WTC11 (cell line): ENCODE measurements at regions not wholly inside any gene's neighbourhood (a gene's known extent, or its start where the extent isn't known, plus 50 kb on each side); places are given as distances from the start of the nearest gene placed in this dataset.

Experiments used
- ATAC-seq: fragments of 200-7000 bp; cut with Tn5 transposase; 2 replicates; pipeline ENCODE4 v1.10.0; 2021; ENCODE audit warnings: mild to moderate bottlenecking, moderate library complexity
- CTCF ChIA-PET: fragments of 300-600 bp; sonication (Branson Sonifier 250); formaldehyde crosslinking; loops from one replicate; lab custom pipeline; 2021; ENCODE audit warnings: antibody characterized with exemption; lab: Charles Lee
- POLR2A ChIA-PET: fragments of 350-600 bp; sonication (Branson Sonifier 250); formaldehyde crosslinking; loops from one replicate; lab custom pipeline; 2021; ENCODE audit warnings: antibody characterized with exemption; lab: Charles Lee
- DNase-seq: peaks from one replicate; pipeline ENCODE4 v3.0.0; 2021; ENCODE audit warnings: low spot score
- H3K27ac Mint-ChIP-seq: 2 replicates; pipeline ENCODE4 v1.8.0; 2021; ENCODE audit warnings: mixed read lengths
- H3K27me3 Mint-ChIP-seq: 2 replicates; pipeline ENCODE4 v1.8.0; 2021; ENCODE audit warnings: low read depth, mild to moderate bottlenecking, moderate library complexity, mixed read lengths
- H3K36me3 Mint-ChIP-seq: 2 replicates; pipeline ENCODE4 v1.8.0; 2021; ENCODE audit warnings: mixed read lengths
- H3K4me1 Mint-ChIP-seq: 2 replicates; pipeline ENCODE4 v1.8.0; 2022; ENCODE audit warnings: mixed read lengths
- H3K4me3 Mint-ChIP-seq: 2 replicates; pipeline ENCODE4 v1.8.0; 2021; ENCODE audit warnings: mild to moderate bottlenecking, moderate library complexity, mixed read lengths
- H3K9me3 Mint-ChIP-seq: 2 replicates; pipeline ENCODE4 v1.8.0; 2021; ENCODE audit warnings: mixed read lengths
- GTF2I ChIP-seq: fragments of 250-450 bp; sonication (Bioruptor Pico); conservative IDR thresholded peaks from 2 replicates; pipeline ENCODE4 v1.4.0; 2021; ENCODE audit warnings: mild to moderate bottlenecking
- RELA ChIP-seq: sonication (generic); formaldehyde crosslinking; IDR thresholded peaks from 2 replicates; pipeline ENCODE4 v1.8.1; 2022; ENCODE audit warnings: missing genetic modification reagents, mild to moderate bottlenecking, borderline replicate concordance
- RORB ChIP-seq: fragments of 250-450 bp; sonication (Bioruptor Pico); IDR thresholded peaks from 2 replicates; pipeline ENCODE4 v1.9.0; 2021; ENCODE audit warnings: mild to moderate bottlenecking
- SOX15 ChIP-seq: fragments of 250-450 bp; sonication (Bioruptor Pico); IDR thresholded peaks from 2 replicates; pipeline ENCODE4 v1.9.0; 2021; ENCODE audit warnings: mild to moderate bottlenecking
- ZBTB21 ChIP-seq: sonication (generic); formaldehyde crosslinking; IDR thresholded peaks from 2 replicates; pipeline ENCODE4 v1.8.1; 2023; ENCODE audit warnings: mild to moderate bottlenecking, missing genetic modification reagents, borderline replicate concordance
- ZNF138 ChIP-seq: sonication (generic); formaldehyde crosslinking; conservative IDR thresholded peaks from 2 replicates; pipeline ENCODE4 v1.8.1; 2022; ENCODE audit warnings: mild to moderate bottlenecking, moderate library complexity, missing genetic modification reagents
- ZNF219 ChIP-seq: sonication (generic); formaldehyde crosslinking; IDR thresholded peaks from 2 replicates; pipeline ENCODE4 v1.8.0; 2023; ENCODE audit warnings: missing genetic modification reagents, mild to moderate bottlenecking, borderline replicate concordance
- ZNF232 ChIP-seq: sonication (generic); formaldehyde crosslinking; IDR thresholded peaks from 2 replicates; pipeline ENCODE4 v1.8.0; 2022; ENCODE audit warnings: mild to moderate bottlenecking, missing genetic modification reagents
- ZNF263 ChIP-seq: sonication (generic); formaldehyde crosslinking; IDR thresholded peaks from 2 replicates; pipeline ENCODE4 v1.8.1; 2022; ENCODE audit warnings: low read depth, mild to moderate bottlenecking, moderate library complexity, missing genetic modification reagents
- ZNF317 ChIP-seq: sonication (generic); formaldehyde crosslinking; IDR thresholded peaks from 2 replicates; pipeline ENCODE4 v1.8.1; 2023; ENCODE audit warnings: low read depth, mild to moderate bottlenecking, moderate library complexity, missing genetic modification reagents, borderline replicate concordance
- TF ChIP-seq, protein P1 (sequence below): sonication (generic); formaldehyde crosslinking; IDR thresholded peaks from 2 replicates; pipeline ENCODE4 v1.8.1; 2022; ENCODE audit warnings: mild to moderate bottlenecking, missing genetic modification reagents, moderate library complexity, borderline replicate concordance
- TF ChIP-seq, protein P2 (sequence below): fragments of 250-450 bp; sonication (Bioruptor Pico); IDR thresholded peaks from 2 replicates; pipeline ENCODE4 v1.9.0; 2021; ENCODE audit warnings: mild to moderate bottlenecking
- TF ChIP-seq, protein P3 (sequence below): sonication (generic); formaldehyde crosslinking; IDR thresholded peaks from 2 replicates; pipeline ENCODE4 v1.8.1; 2022; ENCODE audit warnings: mild to moderate bottlenecking, moderate library complexity, missing genetic modification reagents
- TF ChIP-seq, protein P4 (sequence below): sonication (generic); formaldehyde crosslinking; IDR thresholded peaks from 2 replicates; pipeline ENCODE4 v1.8.1; 2023; ENCODE audit warnings: mild to moderate bottlenecking, missing genetic modification reagents
- TF ChIP-seq, protein P5 (sequence below): sonication (generic); formaldehyde crosslinking; IDR thresholded peaks from 2 replicates; pipeline ENCODE4 v1.8.1; 2022; ENCODE audit warnings: missing genetic modification reagents, borderline replicate concordance
- TF ChIP-seq, protein P6 (sequence below): fragments of 250-450 bp; sonication (Bioruptor Pico); IDR thresholded peaks from 2 replicates; pipeline ENCODE4 v2.1.2; 2022; ENCODE audit warnings: mild to moderate bottlenecking, moderate library complexity

DNA sequence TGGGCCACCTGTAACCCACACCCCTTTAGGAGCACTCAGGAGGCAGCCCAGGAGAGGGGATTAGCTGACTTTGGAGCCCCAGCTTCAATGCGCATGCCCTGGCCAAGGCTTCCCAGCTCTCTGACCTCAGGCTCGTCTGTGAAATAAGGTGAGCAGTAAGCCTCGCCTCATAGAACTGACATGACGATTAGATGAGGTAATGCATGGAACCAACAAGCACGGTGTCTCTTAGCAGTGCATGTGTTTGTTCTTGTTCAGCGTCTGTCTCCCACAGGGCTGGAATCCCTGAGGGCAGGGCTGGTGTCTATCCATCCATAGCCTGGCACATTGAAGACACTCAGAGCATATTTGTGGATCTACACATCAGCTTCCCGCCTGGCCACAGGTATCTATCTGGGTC, 415.4 kb downstream of the MN1 start (continued):
- TF ChIP-seq, protein P1, sequence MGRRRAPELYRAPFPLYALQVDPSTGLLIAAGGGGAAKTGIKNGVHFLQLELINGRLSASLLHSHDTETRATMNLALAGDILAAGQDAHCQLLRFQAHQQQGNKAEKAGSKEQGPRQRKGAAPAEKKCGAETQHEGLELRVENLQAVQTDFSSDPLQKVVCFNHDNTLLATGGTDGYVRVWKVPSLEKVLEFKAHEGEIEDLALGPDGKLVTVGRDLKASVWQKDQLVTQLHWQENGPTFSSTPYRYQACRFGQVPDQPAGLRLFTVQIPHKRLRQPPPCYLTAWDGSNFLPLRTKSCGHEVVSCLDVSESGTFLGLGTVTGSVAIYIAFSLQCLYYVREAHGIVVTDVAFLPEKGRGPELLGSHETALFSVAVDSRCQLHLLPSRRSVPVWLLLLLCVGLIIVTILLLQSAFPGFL (CRISPR knock-in tag) = no peak
- TF ChIP-seq, protein P2, sequence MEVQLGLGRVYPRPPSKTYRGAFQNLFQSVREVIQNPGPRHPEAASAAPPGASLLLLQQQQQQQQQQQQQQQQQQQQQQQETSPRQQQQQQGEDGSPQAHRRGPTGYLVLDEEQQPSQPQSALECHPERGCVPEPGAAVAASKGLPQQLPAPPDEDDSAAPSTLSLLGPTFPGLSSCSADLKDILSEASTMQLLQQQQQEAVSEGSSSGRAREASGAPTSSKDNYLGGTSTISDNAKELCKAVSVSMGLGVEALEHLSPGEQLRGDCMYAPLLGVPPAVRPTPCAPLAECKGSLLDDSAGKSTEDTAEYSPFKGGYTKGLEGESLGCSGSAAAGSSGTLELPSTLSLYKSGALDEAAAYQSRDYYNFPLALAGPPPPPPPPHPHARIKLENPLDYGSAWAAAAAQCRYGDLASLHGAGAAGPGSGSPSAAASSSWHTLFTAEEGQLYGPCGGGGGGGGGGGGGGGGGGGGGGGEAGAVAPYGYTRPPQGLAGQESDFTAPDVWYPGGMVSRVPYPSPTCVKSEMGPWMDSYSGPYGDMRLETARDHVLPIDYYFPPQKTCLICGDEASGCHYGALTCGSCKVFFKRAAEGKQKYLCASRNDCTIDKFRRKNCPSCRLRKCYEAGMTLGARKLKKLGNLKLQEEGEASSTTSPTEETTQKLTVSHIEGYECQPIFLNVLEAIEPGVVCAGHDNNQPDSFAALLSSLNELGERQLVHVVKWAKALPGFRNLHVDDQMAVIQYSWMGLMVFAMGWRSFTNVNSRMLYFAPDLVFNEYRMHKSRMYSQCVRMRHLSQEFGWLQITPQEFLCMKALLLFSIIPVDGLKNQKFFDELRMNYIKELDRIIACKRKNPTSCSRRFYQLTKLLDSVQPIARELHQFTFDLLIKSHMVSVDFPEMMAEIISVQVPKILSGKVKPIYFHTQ = no peak
- no peak for TF ChIP-seq ZNF219 (CRISPR knock-in tag)
- TF ChIP-seq ZNF263 (CRISPR knock-in tag) = no peak
- no peak for TF ChIP-seq SOX15 (CRISPR knock-in tag)
- TF ChIP-seq, protein P3, sequence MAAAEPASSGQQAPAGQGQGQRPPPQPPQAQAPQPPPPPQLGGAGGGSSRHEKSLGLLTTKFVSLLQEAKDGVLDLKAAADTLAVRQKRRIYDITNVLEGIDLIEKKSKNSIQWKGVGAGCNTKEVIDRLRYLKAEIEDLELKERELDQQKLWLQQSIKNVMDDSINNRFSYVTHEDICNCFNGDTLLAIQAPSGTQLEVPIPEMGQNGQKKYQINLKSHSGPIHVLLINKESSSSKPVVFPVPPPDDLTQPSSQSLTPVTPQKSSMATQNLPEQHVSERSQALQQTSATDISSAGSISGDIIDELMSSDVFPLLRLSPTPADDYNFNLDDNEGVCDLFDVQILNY (CRISPR knock-in tag) = no peak
- TF ChIP-seq RELA = no peak
- TF ChIP-seq, protein P4, sequence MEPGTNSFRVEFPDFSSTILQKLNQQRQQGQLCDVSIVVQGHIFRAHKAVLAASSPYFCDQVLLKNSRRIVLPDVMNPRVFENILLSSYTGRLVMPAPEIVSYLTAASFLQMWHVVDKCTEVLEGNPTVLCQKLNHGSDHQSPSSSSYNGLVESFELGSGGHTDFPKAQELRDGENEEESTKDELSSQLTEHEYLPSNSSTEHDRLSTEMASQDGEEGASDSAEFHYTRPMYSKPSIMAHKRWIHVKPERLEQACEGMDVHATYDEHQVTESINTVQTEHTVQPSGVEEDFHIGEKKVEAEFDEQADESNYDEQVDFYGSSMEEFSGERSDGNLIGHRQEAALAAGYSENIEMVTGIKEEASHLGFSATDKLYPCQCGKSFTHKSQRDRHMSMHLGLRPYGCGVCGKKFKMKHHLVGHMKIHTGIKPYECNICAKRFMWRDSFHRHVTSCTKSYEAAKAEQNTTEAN (CRISPR knock-in tag) = no peak

DNA sequence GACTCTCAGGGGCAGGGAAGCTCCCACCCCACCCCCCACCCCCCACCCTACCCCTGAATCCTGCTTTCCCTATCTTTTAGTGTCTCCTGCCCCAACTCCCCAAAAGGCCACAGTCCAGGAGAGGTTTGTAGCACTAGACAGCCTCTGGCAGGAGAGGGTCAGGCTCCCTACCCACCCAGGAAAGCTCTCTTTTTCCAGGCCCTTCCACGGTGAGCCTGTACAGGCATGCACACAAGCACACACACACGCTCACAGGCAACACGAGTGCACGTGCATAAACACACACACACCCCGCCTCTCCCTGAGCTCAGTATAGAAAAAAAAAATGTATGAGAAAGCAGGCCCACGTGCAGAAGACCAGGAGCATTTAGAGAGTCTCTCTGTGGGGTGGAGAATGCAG, 414.0 kb downstream of the MN1 start:
- peaks cover 4% of the 10 kb centered on the region for H3K4me1 Mint-ChIP-seq
- H3K27me3 Mint-ChIP-seq = no peaks in the 10 kb centered on the region
- H3K9me3 Mint-ChIP-seq = no peaks in the 10 kb centered on the region
- TF ChIP-seq SOX15 (CRISPR knock-in tag) (no peak), GTF2I (no peak), ZNF232 (CRISPR knock-in tag) (no peak), ZNF317 (CRISPR knock-in tag) (no peak), RORB (CRISPR knock-in tag) (no peak), ZNF138 (CRISPR knock-in tag) (no peak), ZBTB21 (CRISPR knock-in tag) (no peak)
- TF ChIP-seq, protein P5, sequence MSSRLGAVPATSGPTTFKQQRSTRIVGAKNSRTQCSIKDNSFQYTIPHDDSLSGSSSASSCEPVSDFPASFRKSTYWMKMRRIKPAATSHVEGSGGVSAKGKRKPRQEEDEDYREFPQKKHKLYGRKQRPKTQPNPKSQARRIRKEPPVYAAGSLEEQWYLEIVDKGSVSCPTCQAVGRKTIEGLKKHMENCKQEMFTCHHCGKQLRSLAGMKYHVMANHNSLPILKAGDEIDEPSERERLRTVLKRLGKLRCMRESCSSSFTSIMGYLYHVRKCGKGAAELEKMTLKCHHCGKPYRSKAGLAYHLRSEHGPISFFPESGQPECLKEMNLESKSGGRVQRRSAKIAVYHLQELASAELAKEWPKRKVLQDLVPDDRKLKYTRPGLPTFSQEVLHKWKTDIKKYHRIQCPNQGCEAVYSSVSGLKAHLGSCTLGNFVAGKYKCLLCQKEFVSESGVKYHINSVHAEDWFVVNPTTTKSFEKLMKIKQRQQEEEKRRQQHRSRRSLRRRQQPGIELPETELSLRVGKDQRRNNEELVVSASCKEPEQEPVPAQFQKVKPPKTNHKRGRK (CRISPR knock-in tag) = no peak
- TF ChIP-seq, protein P6, sequence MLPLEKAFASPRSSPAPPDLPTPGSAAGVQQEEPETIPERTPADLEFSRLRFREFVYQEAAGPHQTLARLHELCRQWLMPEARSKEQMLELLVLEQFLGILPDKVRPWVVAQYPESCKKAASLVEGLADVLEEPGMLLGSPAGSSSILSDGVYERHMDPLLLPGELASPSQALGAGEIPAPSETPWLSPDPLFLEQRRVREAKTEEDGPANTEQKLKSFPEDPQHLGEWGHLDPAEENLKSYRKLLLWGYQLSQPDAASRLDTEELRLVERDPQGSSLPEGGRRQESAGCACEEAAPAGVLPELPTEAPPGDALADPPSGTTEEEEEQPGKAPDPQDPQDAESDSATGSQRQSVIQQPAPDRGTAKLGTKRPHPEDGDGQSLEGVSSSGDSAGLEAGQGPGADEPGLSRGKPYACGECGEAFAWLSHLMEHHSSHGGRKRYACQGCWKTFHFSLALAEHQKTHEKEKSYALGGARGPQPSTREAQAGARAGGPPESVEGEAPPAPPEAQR (CRISPR knock-in tag) = no peak
- TF ChIP-seq, protein P1 (CRISPR knock-in tag) = no peak
- TF ChIP-seq, all 79 proteins: peak for 0
- Mint-ChIP-seq H3K36me3 (no peaks in the 10 kb centered on the region), H3K27ac (no peak overlapping the region), H3K4me3 (no peak overlapping the region)
- ATAC-seq (no peak), DNase-seq (no peak)
- ChIA-PET CTCF (interaction anchor here (0.6 kb wide), 1 partner anchor 551 kb away, joined by 3 read pairs; no protein-coding TSS in a partner anchor), POLR2A (no interaction called here)
